ENCODE measurements at regions not wholly inside any gene's neighbourhood (a gene's known extent, or its start where the extent isn't known, plus 50 kb on each side); places are given as distances from the start of the nearest gene placed in this dataset.

DNA sequence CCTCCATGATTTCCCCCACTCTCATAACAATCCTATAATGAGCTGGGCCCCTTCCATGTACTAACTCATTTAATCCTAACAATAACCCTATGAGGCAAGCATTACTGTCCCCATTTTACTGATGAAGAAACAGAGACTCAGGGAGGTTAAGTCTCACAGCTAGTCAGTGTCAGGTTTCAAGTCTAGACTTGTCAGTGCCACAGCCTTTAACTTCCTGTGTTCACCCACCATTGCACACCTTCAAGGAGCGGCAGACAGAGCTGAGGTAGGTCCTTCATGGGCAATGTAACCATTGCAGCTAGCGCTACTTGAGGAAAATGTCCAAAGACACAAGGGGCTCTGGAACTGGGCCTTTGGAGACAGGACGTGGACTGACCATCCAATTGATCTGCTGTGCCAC is 105.8 kb upstream of the CTNNB1 start:
- TF ChIP-seq, protein P1, sequence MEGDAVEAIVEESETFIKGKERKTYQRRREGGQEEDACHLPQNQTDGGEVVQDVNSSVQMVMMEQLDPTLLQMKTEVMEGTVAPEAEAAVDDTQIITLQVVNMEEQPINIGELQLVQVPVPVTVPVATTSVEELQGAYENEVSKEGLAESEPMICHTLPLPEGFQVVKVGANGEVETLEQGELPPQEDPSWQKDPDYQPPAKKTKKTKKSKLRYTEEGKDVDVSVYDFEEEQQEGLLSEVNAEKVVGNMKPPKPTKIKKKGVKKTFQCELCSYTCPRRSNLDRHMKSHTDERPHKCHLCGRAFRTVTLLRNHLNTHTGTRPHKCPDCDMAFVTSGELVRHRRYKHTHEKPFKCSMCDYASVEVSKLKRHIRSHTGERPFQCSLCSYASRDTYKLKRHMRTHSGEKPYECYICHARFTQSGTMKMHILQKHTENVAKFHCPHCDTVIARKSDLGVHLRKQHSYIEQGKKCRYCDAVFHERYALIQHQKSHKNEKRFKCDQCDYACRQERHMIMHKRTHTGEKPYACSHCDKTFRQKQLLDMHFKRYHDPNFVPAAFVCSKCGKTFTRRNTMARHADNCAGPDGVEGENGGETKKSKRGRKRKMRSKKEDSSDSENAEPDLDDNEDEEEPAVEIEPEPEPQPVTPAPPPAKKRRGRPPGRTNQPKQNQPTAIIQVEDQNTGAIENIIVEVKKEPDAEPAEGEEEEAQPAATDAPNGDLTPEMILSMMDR (IDR thresholded peaks at IDR 0.05; ENCODE audit: insufficient read depth, low read length), result no peak
- TF ChIP-seq GABPA (IDR thresholded peaks at IDR 0.05; ENCODE audit: low read depth), result no peak
- TF ChIP-seq POLR2AphosphoS5 (IDR thresholded peaks at IDR 0.05; ENCODE audit: low read depth), result no peak
- no peak for TF ChIP-seq SPI1 (IDR thresholded peaks at IDR 0.05; ENCODE audit: borderline replicate concordance, low read depth)
- TF ChIP-seq, protein P2, sequence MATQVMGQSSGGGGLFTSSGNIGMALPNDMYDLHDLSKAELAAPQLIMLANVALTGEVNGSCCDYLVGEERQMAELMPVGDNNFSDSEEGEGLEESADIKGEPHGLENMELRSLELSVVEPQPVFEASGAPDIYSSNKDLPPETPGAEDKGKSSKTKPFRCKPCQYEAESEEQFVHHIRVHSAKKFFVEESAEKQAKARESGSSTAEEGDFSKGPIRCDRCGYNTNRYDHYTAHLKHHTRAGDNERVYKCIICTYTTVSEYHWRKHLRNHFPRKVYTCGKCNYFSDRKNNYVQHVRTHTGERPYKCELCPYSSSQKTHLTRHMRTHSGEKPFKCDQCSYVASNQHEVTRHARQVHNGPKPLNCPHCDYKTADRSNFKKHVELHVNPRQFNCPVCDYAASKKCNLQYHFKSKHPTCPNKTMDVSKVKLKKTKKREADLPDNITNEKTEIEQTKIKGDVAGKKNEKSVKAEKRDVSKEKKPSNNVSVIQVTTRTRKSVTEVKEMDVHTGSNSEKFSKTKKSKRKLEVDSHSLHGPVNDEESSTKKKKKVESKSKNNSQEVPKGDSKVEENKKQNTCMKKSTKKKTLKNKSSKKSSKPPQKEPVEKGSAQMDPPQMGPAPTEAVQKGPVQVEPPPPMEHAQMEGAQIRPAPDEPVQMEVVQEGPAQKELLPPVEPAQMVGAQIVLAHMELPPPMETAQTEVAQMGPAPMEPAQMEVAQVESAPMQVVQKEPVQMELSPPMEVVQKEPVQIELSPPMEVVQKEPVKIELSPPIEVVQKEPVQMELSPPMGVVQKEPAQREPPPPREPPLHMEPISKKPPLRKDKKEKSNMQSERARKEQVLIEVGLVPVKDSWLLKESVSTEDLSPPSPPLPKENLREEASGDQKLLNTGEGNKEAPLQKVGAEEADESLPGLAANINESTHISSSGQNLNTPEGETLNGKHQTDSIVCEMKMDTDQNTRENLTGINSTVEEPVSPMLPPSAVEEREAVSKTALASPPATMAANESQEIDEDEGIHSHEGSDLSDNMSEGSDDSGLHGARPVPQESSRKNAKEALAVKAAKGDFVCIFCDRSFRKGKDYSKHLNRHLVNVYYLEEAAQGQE (IDR thresholded peaks at IDR 0.05; ENCODE audit: insufficient replicate concordance, low read depth), result no peak
